NCI-H82 (cell line): ENCODE measurements at regions not wholly inside any gene's neighbourhood (a gene's known extent, or its start where the extent isn't known, plus 50 kb on each side); places are given as distances from the start of the nearest gene placed in this dataset.

Experiments
- DNase-seq: peaks from one replicate; lab custom pipeline; 2025; lab: John Stamatoyannopoulos, UW

DNA sequence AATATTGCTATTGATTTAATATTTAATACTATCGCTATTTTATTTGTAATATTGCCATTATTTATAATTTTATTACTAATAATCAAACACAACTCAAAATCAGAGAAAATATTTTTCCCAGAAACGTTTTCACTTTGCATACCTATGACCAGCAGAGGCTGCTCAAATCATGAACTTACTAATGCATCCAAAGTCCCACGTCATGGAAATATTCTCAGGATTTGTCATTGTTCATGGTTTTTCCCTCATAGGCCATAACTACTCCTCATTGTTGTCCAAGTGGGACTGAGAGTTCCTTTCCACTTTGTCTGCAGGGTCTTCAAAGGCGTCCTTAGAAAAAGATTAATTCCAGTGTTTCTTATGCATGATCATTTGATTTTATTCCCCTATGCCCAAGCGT is 344.8 kb downstream of the THBS2 start:
- no peak for DNase-seq

DNA sequence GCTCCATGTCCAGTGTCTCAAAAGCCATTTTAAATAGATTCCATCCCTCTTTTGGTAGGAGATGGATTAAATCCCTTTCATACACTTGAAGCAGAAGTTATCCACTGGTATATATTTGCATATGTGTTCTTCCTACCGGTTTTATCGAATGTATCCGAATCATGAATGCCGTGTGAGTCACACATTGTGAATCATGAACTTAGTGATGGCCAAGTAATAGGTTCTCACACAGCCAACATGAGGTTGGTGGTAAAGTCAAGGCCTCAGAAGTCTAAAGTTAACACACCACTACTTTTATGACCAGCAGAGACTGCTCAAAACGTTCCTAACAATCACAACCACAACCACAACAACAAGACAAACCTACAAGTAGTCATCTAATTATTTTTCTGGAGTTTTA is 345.5 kb downstream of the THBS2 start:
- DNase-seq, result no peak

- no peak for DNase-seq
Observed at GRCh38 chr6:168906391-168906790, 347.3 kb downstream of the THBS2 start.

- DNase-seq, result no peak
Observed at GRCh38 chr6:168905451-168906090, 348.1 kb downstream of the THBS2 start.

- DNase-seq, result no peak
Observed at GRCh38 chr6:168903613-168904345, 349.9 kb downstream of the THBS2 start.

DNA sequence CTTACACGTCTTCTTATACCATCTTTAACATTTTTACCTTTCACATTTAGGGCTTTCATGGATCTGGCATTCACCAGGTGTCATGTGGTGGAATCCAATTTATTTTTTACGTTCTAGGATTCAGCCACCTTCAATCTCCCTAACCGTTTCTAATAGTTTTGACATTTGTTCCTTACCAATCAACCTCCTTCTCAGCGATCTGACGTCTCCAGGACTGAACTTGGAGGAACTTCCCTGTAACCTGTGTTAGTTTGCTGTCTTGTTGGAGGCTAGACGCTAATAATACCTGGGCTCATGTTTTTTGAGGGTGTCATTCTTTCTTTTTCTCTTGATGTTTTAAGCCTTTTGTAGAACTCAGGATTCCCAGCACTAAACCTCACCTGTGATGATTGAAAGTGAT is 351.6 kb downstream of the THBS2 start:
- DNase-seq, result no peak

- no peak for DNase-seq
Observed at GRCh38 chr6:168901076-168901475, 352.6 kb downstream of the THBS2 start.

- DNase-seq, result no peak
Observed at GRCh38 chr6:168896321-168896720, 357.3 kb downstream of the THBS2 start.

DNA sequence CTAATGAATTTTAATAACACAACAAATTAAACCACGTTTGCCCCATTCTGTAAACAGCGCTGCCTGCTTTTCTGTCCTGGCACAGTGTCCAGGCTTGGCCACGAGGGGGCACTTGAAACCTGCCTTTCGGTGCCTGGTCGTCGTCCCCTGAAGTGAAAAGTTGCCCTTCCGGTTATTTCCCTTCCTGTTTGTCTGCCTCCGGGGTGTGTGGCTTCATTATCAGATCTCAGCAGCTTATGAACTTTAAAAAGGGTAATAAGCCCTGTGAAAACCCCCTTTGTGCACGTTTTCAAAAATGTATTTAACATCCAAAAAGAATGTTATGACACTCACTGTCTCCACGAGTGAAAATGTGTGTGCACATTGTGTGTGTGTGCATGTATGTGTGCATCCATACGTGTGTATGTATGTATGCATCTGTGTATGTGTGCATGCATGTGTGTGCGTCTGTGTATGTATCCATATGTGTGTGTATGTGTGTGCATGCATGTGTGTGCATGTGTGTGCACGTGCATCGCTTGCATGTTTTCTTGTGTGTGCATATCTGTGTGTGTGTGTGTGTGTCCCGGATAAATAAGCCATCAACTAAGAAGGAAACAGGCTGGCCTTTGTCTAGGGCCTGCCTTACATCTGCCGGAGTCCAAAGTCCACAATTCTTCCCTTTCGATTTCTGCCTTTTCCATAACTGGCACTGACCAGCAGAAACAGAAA is 358.4 kb downstream of the THBS2 start:
- peak; percentile 74 for DNase-seq

DNA sequence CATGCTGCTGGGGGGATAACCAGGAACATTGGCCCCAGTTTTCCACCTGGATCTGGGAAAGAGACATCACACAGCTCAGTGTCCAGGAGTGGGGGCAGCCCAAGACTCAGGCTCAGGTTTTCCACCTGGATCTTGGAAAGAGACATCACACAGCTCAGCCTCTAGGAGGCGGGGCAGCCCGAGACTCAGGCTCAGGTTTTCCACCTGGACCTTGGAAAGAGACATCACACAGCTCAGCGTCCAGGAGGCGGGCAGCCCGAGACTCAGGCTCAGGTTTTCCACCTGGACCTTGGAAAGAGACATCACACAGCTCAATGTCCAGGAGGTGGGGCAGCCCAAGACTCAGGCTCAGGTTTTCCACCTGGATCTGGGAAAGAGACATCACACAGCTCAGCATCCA is 361.6 kb downstream of the THBS2 start:
- DNase-seq, result no peak

GRCh38 chr6:168890981-168891365 is 362.7 kb downstream of the THBS2 start:
- no peak for DNase-seq

- no peak for DNase-seq
Observed at GRCh38 chr6:168890306-168890980, 363.2 kb downstream of the THBS2 start.

- no peak for DNase-seq
Observed at GRCh38 chr6:168888786-168889345, 364.8 kb downstream of the THBS2 start.

DNA sequence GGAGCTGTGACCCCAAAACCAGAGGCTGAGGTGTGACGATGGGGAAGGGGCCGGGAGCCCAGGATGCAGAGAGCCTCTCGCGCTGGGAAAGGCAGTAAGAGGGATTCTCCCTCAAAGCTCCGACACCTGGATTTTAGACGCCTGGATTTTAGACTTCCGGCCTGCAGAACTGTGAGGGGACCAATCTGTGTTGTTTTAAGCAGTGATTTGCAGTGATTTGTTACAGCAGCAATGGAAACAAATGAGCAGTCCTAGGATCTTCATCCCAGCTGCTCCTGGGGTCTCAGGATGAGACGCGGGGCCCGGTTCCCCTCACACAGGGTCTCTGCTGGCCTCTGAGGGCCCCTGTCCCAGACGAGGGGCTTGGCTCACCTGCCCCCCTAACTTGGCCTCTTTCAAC is 365.5 kb downstream of the THBS2 start:
- DNase-seq, result no peak

DNA sequence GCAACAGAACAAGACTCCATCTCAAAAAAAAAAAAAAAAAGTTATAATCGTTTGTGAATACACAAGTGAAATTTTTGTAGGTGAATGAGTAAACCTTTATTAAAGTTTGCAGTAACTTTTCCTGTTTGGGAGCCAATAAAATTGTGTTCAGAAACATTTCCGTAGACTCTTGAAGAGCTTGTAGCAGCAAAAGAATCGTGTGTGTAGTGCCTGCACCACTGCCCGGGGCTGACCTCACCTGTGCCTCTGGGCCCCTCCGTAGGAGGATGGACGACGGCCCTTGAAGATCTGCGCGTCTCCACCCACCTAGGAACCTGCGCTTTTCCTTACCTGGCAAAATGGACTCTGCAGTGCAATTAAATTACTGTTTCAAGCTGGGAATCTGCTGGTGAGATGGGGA is 366.0 kb downstream of the THBS2 start:
- DNase-seq, result no peak

DNA sequence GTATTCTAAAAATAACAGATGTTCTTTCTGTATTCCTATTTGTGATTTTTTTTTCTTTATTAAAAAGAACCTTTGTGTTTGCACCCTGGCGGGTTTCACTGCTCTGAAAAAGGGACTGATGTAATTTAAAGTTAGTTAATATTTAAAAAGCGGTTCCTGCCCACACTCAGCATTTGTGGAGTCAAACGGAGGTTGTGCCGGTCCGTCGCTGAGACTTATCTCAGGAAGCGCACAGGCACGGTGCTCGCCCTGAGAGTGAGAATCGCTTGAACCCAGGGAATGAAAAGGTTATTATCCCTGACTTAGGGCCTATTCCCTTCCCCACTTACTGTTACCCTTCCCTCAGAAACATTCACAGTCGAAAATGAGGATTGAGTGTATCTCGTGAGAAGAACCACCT is 366.7 kb downstream of the THBS2 start:
- DNase-seq, result no peak

GRCh38 chr6:168885751-168886742 is 367.6 kb downstream of the THBS2 start:
- no peak for DNase-seq

DNA sequence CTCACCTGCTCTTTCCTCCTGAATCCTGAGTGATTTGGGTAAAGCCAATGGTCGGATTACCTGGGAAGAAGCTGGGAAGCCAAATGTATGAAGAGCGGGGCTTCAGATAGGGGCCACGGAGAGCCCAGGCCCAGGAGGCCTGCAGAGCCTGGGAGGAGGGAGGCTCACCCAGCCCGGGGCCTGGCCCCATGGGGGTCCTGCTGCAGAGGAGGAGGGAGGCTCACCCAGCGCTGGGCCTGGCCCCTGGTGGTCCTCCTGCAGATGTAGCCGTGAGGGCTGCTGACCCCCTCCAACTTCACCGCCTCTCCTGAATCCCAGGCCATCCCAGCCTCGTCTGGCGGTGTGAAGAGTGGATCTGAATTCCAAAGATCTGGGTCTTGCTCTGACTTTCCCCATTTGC is 368.4 kb downstream of the THBS2 start:
- no peak for DNase-seq

GRCh38 chr6:168884646-168885086 is 369.0 kb downstream of the THBS2 start:
- peak; percentile 61 for DNase-seq

- no peak for DNase-seq
Observed at GRCh38 chr6:168884050-168884645, 369.5 kb downstream of the THBS2 start.
